ENCODE measurements at regions not wholly inside any gene's neighbourhood (a gene's known extent, or its start where the extent isn't known, plus 50 kb on each side); places are given as distances from the start of the nearest gene placed in this dataset.

GRCh38 chr11:80727315-80727714, 1286.5 kb upstream of the TENM4 start:
- H3K4ac ChIP-seq (ENCODE audit: low read depth, low read length): no peak overlapping the region
- H3K79me1 ChIP-seq (ENCODE audit: insufficient read depth, low read depth, low read length, poor library complexity, severe bottlenecking): no peaks in the 10 kb centered on the region
- Mint-ChIP-seq H3K4me3 (no peak overlapping the region), H3K27ac (peak overlapping the region in 1 of 3 experiments; percentile 8; a peak in 1 of 7 replicates), H3K4me1 (peaks cover 5 to 7% of the 10 kb centered on the region in 2 experiments), H3K27me3 (ENCODE audit: low read depth) (no peaks in the 10 kb centered on the region), H3K9me3 (no peaks in the 10 kb centered on the region), H3K36me3 (ENCODE audit: insufficient read depth in 1 of 3, low read depth in 3 of 3) (no peaks in the 10 kb centered on the region)
- no peak overlapping the region for H2BK12ac ChIP-seq (ENCODE audit: insufficient read length, low read depth, low read length)
- H4K91ac ChIP-seq (ENCODE audit: insufficient read length, low read depth, low read length): no peak overlapping the region
- H2AFZ ChIP-seq (ENCODE audit: low read length): no peak overlapping the region
- peak; percentile 61 for DNase-seq
- no peaks in the 10 kb centered on the region for H3K79me2 ChIP-seq (ENCODE audit: insufficient read depth, low read length)
- no peak overlapping the region for H4K8ac ChIP-seq (replicated peaks; ENCODE audit: insufficient read length, low read depth, low read length)
- H3K4me2 ChIP-seq (ENCODE audit: insufficient read depth, insufficient read length, low read length): no peak overlapping the region
- no peak overlapping the region for H3T11ph ChIP-seq (ENCODE audit: low read length)
- H3K18ac ChIP-seq (ENCODE audit: insufficient read length, low read depth, low read length): no peak overlapping the region
- no peaks in the 10 kb centered on the region for H3K27me3 ChIP-seq (ENCODE audit: insufficient read depth, low read length)
- H2BK15ac ChIP-seq (ENCODE audit: low read depth, low read length): no peak overlapping the region
- H4K20me1 ChIP-seq (ENCODE audit: control insufficient read depth, insufficient read depth, insufficient read length): no peaks in the 10 kb centered on the region
- H3K23ac ChIP-seq (ENCODE audit: insufficient read length, low read depth, low read length): no peak overlapping the region
- no peak overlapping the region for H2BK20ac ChIP-seq (ENCODE audit: low read depth, low read length, poor library complexity, severe bottlenecking)
- no peak overlapping the region for H3K56ac ChIP-seq (ENCODE audit: insufficient read length, low read depth, low read length)
- no peaks in the 10 kb centered on the region; the same call in 1 of the 2 replicates for H3K4me1 ChIP-seq (ENCODE audit: insufficient read depth, low read length)
- no peak overlapping the region for H3K14ac ChIP-seq (ENCODE audit: insufficient read depth, low read length)
- no peak overlapping the region for H3K27ac ChIP-seq (ENCODE audit: insufficient read length, low read depth, low read length)
- WGBS (ENCODE audit: extremely low coverage, insufficient read length, low lambda C conversion rate): no CpG with 5 or more reads among the region's 3 CpGs
- TF ChIP-seq, protein P1, sequence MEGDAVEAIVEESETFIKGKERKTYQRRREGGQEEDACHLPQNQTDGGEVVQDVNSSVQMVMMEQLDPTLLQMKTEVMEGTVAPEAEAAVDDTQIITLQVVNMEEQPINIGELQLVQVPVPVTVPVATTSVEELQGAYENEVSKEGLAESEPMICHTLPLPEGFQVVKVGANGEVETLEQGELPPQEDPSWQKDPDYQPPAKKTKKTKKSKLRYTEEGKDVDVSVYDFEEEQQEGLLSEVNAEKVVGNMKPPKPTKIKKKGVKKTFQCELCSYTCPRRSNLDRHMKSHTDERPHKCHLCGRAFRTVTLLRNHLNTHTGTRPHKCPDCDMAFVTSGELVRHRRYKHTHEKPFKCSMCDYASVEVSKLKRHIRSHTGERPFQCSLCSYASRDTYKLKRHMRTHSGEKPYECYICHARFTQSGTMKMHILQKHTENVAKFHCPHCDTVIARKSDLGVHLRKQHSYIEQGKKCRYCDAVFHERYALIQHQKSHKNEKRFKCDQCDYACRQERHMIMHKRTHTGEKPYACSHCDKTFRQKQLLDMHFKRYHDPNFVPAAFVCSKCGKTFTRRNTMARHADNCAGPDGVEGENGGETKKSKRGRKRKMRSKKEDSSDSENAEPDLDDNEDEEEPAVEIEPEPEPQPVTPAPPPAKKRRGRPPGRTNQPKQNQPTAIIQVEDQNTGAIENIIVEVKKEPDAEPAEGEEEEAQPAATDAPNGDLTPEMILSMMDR (conservative IDR thresholded peaks at IDR 0.05): peak; percentile 72
- no peaks in the 10 kb centered on the region for H3K23me2 ChIP-seq (ENCODE audit: insufficient read length, low read depth, low read length, poor library complexity, severe bottlenecking)
- no peak overlapping the region for H3K9ac ChIP-seq (ENCODE audit: extremely low read depth, insufficient read length, low read length)
- no peak overlapping the region for H2AK5ac ChIP-seq (ENCODE audit: insufficient read length, low read length)
- H2BK120ac ChIP-seq (ENCODE audit: low read depth, low read length, poor library complexity, severe bottlenecking): no peak overlapping the region
- H4K5ac ChIP-seq (ENCODE audit: insufficient read length, low read depth, low read length): no peak overlapping the region
- H3K9me3 ChIP-seq (ENCODE audit: control insufficient read depth, low read depth, low read length): no peaks in the 10 kb centered on the region
- H2BK5ac ChIP-seq (ENCODE audit: insufficient read length, low read length): no peak overlapping the region

Measured in H9 (cell line).